Dedifferentiated amniotic fluid mesenchymal stem cell (primary cell): ENCODE measurements at regions not wholly inside any gene's neighbourhood (a gene's known extent, or its start where the extent isn't known, plus 50 kb on each side); places are given as distances from the start of the nearest gene placed in this dataset.

Source experiments
- DNase-seq: peaks from one replicate; pipeline ENCODE4 v3.0.0-alpha.2; 2016; ENCODE audit errors: extremely low spot score

GRCh38 chr10:10774416-10774815 lies 243.3 kb upstream of the CELF2 start:
- DNase-seq, result no peak

DNA sequence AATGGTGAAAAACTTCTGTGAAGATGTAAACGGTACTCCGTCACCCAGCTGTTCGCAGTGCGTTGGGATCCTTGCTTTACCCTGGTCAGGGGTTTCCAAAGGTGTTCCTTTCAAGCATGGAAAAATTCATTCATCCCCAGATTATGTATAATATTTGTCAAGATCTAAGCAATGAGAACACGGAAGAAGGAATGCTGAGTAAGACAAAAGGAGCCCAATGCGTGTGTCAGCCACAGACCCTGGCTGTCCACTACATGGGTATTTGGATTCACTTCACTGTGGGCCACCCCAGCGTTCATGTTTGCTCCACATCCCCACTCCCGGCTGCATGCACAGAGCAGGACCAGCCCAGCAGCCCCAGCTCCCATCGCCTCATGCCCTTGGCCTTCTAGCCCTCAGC lies 241.3 kb upstream of the CELF2 start:
- DNase-seq, result no peak

- no peak for DNase-seq
Observed at GRCh38 chr10:10777279-10777678, 240.4 kb upstream of the CELF2 start.

DNA sequence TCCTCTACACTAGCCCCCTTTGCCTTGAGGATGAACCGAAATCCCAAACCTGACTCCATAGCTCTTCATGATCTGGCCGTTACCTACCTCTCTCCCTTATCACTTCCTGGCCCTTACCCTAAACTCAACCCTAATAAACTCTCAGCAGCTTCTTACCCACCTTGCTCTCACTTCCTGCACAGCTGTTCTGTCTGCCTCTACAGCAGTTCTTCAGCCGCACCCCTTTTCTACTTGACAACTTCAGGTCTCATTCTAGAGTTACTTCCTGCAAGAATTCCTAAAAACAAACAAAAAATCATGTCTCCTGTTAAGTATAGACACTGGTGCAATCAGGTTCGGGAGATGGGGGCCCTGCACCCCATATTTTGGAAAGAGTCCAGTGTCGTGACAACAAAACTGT lies 239.9 kb upstream of the CELF2 start:
- DNase-seq, result no peak

DNA sequence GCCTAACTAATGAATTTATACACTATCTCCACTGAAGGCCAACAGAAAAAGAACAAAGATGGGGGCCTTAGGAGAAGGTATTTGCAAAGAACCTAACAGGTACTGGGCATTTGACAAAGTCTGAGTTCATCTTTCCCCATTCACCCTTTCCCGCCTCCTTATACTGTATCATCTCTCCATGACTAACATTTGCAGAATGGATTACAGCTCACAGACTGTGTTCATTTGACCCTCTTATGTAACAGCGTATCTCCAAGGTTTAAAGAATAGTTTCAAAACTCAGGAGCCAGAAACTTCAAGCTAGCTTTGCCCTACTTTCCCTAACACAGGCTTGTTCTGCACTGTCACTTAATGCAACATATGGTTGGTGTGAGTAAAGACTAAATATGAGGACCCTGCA lies 238.7 kb upstream of the CELF2 start:
- no peak for DNase-seq

DNA sequence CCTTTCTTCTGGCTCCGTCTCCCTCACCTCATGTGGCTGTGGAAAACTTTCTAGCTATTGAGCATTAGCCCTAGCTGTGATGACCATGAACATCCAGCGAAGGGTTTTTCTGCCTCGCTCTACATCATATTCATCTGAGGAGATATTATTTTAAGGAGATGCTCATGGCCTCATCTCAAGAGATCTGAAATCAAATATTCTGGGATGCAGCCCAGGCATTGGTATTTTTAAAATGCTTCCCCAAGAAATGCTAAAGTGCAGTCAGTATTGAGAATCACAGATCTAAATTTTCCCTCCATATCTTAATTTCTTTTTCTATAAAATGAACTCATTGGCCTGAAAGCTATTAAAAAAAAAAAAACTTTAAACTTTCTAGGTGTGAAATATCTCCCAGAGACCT lies 238.2 kb upstream of the CELF2 start:
- no peak for DNase-seq

GRCh38 chr10:10780746-10781145 lies 236.9 kb upstream of the CELF2 start:
- no peak for DNase-seq

GRCh38 chr10:10782603-10783002 lies 235.1 kb upstream of the CELF2 start:
- DNase-seq, result no peak

GRCh38 chr10:10785627-10786026 lies 232.0 kb upstream of the CELF2 start:
- peak; percentile 26 for DNase-seq

GRCh38 chr10:10786109-10787090 lies 231.3 kb upstream of the CELF2 start:
- peak; percentile 19 for DNase-seq

DNA sequence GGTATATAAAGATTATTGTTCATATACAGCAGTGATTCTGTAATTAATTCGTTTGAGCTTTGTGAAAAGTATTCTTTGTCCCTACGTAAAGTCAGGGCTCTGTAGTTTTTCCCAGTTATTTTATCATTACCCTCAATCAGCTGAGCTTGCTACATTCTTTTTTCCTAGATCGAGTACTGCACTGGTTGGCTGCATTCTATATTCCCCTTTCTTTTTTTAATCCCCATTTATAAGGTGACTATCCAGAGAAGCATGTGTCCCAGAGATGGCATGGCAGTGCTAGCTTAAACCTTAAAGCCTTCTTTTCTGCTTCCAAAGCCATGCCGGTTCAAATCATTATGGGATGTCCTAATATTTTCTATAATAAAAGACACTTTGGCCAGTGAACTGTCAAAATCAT lies 230.1 kb upstream of the CELF2 start:
- no peak for DNase-seq

DNA sequence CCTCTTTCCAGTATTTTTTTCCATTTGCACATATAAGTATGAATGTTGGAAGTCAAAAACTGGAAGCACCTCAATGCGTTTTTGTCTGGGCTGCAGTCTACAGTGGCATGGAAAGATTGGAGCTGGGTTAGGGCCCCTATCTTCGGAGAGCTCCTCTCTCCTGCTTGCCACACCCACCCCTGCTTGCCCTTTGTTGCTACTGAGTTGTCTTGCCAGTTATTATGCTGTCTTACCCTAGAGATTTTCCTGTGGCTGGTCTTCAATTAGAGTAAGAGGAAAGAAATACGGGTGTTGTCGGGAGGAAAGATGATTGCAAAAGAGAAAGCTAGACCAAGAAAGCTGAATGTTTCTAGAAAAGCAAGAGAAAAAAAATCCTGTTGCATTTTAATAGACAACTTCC lies 228.9 kb upstream of the CELF2 start:
- DNase-seq, result no peak

- no peak for DNase-seq
Observed at GRCh38 chr10:10791869-10792268, 225.8 kb upstream of the CELF2 start.

GRCh38 chr10:10792681-10793080 lies 225.0 kb upstream of the CELF2 start:
- DNase-seq, result peak; percentile 82

GRCh38 chr10:10794046-10794445 lies 223.6 kb upstream of the CELF2 start:
- DNase-seq, result no peak

GRCh38 chr10:10794791-10795191 lies 222.9 kb upstream of the CELF2 start:
- no peak for DNase-seq

GRCh38 chr10:10796061-10796773 lies 221.5 kb upstream of the CELF2 start:
- no peak for DNase-seq

- DNase-seq, result no peak
Observed at GRCh38 chr10:10796774-10797415, 220.8 kb upstream of the CELF2 start.

GRCh38 chr10:10797513-10797912 lies 220.2 kb upstream of the CELF2 start:
- DNase-seq, result no peak

DNA sequence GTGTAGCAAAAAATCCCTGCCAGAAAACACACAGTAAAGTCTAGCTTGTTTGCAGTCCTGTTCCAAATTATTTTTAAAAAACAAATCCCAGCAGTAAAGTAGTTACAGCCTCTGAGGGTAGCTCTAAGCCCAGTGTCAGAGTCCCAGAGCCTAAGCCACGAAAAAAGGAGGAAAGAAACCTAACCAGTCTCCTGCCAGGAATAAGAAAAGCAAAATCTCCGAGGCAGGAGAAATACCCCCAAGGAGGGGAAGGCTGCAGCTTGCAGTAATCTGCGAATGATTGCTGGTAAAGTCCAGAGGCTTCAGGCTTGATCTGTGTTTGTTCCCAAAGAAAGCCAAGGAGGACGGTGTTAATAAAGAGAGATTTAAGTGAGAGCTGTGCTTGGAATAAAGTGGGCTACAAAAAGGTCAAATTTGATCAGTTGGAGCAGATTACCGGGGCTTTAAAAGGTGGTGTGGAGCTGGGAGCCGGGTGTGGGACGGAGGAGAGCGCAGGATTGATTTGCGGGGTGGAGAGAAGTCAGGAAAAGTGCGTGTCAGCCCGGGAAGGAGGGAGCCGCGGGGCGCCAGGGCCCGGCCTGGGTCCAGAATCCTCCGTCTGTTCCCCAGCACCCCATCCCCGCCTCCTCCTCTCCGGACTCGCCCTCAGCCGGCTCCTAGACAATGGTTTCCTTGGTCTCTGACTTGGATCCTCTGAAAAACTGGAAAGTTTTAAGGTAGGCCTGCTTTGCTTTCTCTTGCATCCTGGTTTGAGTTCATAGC lies 219.4 kb upstream of the CELF2 start:
- no peak for DNase-seq

DNA sequence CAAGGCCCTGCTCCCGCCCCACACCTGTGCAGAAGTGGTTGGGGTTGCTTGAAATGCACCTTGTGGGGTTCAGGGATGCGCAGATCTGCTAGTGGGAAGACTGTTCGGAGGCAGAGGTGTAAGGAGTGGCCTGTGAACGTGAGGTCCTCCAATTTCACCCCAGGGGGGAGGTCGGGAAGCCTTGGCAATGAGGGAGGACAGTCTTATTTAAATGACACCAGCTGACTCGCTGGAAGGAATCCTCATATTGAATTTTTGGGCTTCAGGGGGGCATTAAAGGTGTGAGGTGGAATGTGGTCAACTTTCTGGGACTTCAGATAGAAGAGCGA lies 218.8 kb upstream of the CELF2 start:
- no peak for DNase-seq

DNA sequence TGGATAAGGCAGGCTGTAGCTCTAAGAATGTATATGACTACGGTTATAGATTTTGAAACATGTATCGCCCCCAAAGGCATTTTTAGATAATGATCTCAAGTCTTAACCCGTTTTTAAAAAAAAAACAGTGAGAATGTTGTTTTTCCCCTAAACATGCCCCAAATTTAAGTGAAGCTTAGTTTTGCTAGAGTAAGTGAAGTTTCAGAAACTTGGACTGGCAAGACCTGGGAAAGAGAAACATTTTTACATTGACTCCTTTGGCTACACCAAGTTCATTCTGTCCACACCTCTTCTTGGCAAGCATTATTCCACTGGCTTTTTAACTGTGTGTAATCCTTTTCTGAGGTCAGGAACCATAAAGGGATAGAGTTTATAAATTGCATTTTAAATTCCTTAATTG lies 216.7 kb upstream of the CELF2 start:
- DNase-seq, result no peak
